Mesendoderm (in vitro differentiated cells): ENCODE measurements at regions not wholly inside any gene's neighbourhood (a gene's known extent, or its start where the extent isn't known, plus 50 kb on each side); places are given as distances from the start of the nearest gene placed in this dataset.
A peak's percentile ranks its signal among the peaks of the same experiment; 100 is the strongest.
"Not testable (repeated sequence)": the region's sequence is repeated elsewhere in the genome, so short reads cannot be mapped to it uniquely, and the experiment has no call there.

Experiments used
- DNase-seq: peaks from one replicate; pipeline ENCODE4 v3.0.0; 2013
- H2AK5ac ChIP-seq: 2 replicates; pipeline ENCODE4 v1.6.1; 2013; ENCODE audit warnings: low read length, inconsistent platforms
- H2BK120ac ChIP-seq: 2 replicates; pipeline ENCODE4 v1.6.1; 2013; ENCODE audit warnings: low read depth, mild to moderate bottlenecking, low read length, moderate library complexity, mixed read lengths
- H2BK15ac ChIP-seq: replicated peaks from 2 replicates; pipeline ENCODE4 v1.6.1; 2013; ENCODE audit warnings: low read depth, mild to moderate bottlenecking, moderate library complexity
- H2BK5ac ChIP-seq: 2 replicates; pipeline ENCODE4 v1.6.1; 2013; ENCODE audit warnings: low read length, inconsistent platforms
- H3K18ac ChIP-seq: 2 replicates; pipeline ENCODE4 v1.6.1; 2013; ENCODE audit warnings: mild to moderate bottlenecking, low read length, mixed read lengths
- H3K23ac ChIP-seq: one replicate; pipeline ENCODE4 v1.6.1; 2013; ENCODE audit warnings: low read length
- H3K27ac ChIP-seq: 2 replicates; pipeline ENCODE4 v1.5.1; 2013; ENCODE audit warnings: low read depth, mild to moderate bottlenecking, inconsistent platforms, low read length, moderate library complexity
- H3K27me3 ChIP-seq: 2 replicates; pipeline ENCODE4 v1.6.1; 2013; ENCODE audit warnings: low read length, control low read depth, mild to moderate bottlenecking, inconsistent platforms; ENCODE audit not compliant: insufficient read depth, poor library complexity
- H3K36me3 ChIP-seq: 2 replicates; pipeline ENCODE4 v1.6.1; 2013; ENCODE audit warnings: low read length, inconsistent platforms; ENCODE audit not compliant: control insufficient read depth, insufficient read depth
- H3K4ac ChIP-seq: one replicate; pipeline ENCODE4 v1.6.1; 2013; ENCODE audit warnings: low read depth, mild to moderate bottlenecking, low read length, moderate library complexity
- H3K4me1 ChIP-seq: 2 replicates; pipeline ENCODE4 v1.6.1; 2013; ENCODE audit warnings: low read depth, low read length, inconsistent platforms; ENCODE audit not compliant: control insufficient read depth
- H3K4me2 ChIP-seq: 2 replicates; pipeline ENCODE4 v1.6.1; 2013; ENCODE audit warnings: low read length
- H3K4me3 ChIP-seq: 2 replicates; pipeline ENCODE4 v1.5.1; 2013; ENCODE audit warnings: mild to moderate bottlenecking, low read length
- H3K56ac ChIP-seq: one replicate; pipeline ENCODE4 v1.6.1; 2013; ENCODE audit warnings: low read length
- H3K79me1 ChIP-seq: 2 replicates; pipeline ENCODE4 v1.6.1; 2013; ENCODE audit warnings: low read length, inconsistent platforms
- H3K79me2 ChIP-seq: 2 replicates; pipeline ENCODE4 v1.6.1; 2013; ENCODE audit warnings: mild to moderate bottlenecking, low read length; ENCODE audit not compliant: control insufficient read depth, insufficient read depth
- H3K9ac ChIP-seq: 2 replicates; pipeline ENCODE4 v1.6.1; 2013; ENCODE audit warnings: low read length, inconsistent platforms
- H4K5ac ChIP-seq: one replicate; pipeline ENCODE4 v1.6.1; 2013; ENCODE audit warnings: low read length
- H4K8ac ChIP-seq: one replicate; pipeline ENCODE4 v1.6.1; 2013; ENCODE audit warnings: low read depth, mild to moderate bottlenecking, control low read depth, low read length, moderate library complexity
- WGBS: extraction: QIAGEN DNeasy Blood & Tissue Kit; methylation state at CpG from one replicate; pipeline ENCODE4 v1.1.7; 2013; ENCODE audit warnings: low lambda C conversion rate, missing lambda C conversion rate; ENCODE audit not compliant: insufficient coverage; ENCODE audit errors: extremely low coverage; 5-methylcytosine and 5-hydroxymethylcytosine counted together

DNA sequence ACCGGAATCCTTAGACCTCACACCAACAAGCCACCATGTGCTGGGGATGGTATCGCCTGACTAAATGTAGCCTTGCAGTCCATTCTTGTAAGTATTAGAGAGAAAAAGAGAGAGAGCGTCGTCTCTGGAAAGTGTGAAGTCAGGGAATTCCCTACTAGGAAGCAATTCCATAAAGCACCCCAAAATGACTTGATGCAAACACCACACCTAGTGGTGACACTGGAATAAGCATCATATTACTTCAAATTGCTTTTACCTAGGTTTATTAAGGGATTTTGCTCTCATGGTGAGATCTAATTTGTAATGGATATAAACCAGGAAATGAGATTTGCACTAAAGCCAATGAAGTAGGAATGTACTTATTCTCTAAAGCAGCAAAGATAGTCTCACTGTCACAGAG lies 111.4 kb upstream of the METTL9 start:
- no CpG with 5 or more reads among the region's 4 CpGs for WGBS
- not testable (repeated sequence) for DNase-seq

GRCh38 chr16:21499046-21499445 lies 100.3 kb upstream of the METTL9 start:
- not testable (repeated sequence) for H3K18ac ChIP-seq, H3K9ac ChIP-seq, H3K36me3 ChIP-seq, H3K4me1 ChIP-seq, H2BK5ac ChIP-seq, H3K27ac ChIP-seq, H3K79me2 ChIP-seq, DNase-seq, H3K56ac ChIP-seq, H3K27me3 ChIP-seq, H2AK5ac ChIP-seq, H3K23ac ChIP-seq, H3K4me3 ChIP-seq, H4K8ac ChIP-seq, H3K79me1 ChIP-seq, H2BK120ac ChIP-seq, H3K4ac ChIP-seq, H2BK15ac ChIP-seq, H3K4me2 ChIP-seq, H4K5ac ChIP-seq
- no CpG with 5 or more reads among the region's 9 CpGs for WGBS

More for the DNA sequence above, 111.4 kb upstream of the METTL9 start:
- H3K27ac ChIP-seq, H3K27me3 ChIP-seq, H2AK5ac ChIP-seq, H4K5ac ChIP-seq, H3K4ac ChIP-seq, H3K18ac ChIP-seq, H2BK15ac ChIP-seq, H3K9ac ChIP-seq, H2BK5ac ChIP-seq, H3K79me1 ChIP-seq, H3K23ac ChIP-seq, H4K8ac ChIP-seq, H3K56ac ChIP-seq, H3K79me2 ChIP-seq, H3K4me2 ChIP-seq, H3K36me3 ChIP-seq, H2BK120ac ChIP-seq, H3K4me1 ChIP-seq, H3K4me3 ChIP-seq: not testable (repeated sequence)

- not testable (repeated sequence) for H2AK5ac ChIP-seq, H3K4me1 ChIP-seq, H3K23ac ChIP-seq, H3K56ac ChIP-seq, H3K4me2 ChIP-seq, H3K4ac ChIP-seq, H3K9ac ChIP-seq, H3K36me3 ChIP-seq, H3K79me1 ChIP-seq, H4K5ac ChIP-seq, H2BK15ac ChIP-seq, H2BK120ac ChIP-seq, H2BK5ac ChIP-seq, H4K8ac ChIP-seq, H3K4me3 ChIP-seq, H3K27me3 ChIP-seq
- no CpG with 5 or more reads among the region's 51 CpGs for WGBS
- Histone ChIP-seq H3K79me2 (peaks cover 15% of the 10 kb centered on the region), H3K18ac (peak overlapping the region; percentile 62), H3K27ac (peak overlapping the region; percentile 97)
- peak; percentile 70 for DNase-seq
Measured at GRCh38 chr16:21501223-21501868, 98.0 kb upstream of the METTL9 start.

- Histone ChIP-seq H3K4me1 (no peaks in the 10 kb centered on the region), H4K5ac (no peak overlapping the region), H3K4ac (no peak overlapping the region), H3K56ac (peak overlapping the region; percentile 96), H3K79me1 (no peaks in the 10 kb centered on the region), H2AK5ac (no peak overlapping the region), H3K36me3 (no peaks in the 10 kb centered on the region), H3K23ac (peak overlapping the region; percentile 66), H3K27ac (peak overlapping the region; percentile 97), H3K79me2 (peaks cover 19% of the 10 kb centered on the region), H3K18ac (peak overlapping the region; percentile 62), H3K9ac (peak overlapping the region; percentile 91), H2BK15ac (no peak overlapping the region), H3K4me3 (peak overlapping the region; percentile 62), H2BK5ac (no peak overlapping the region), H2BK120ac (no peak overlapping the region), H3K27me3 (no peaks in the 10 kb centered on the region), H3K4me2 (peak overlapping the region; percentile 71), H4K8ac (no peak overlapping the region)
- DNase-seq: peak; percentile 98
- no CpG with 5 or more reads among the region's 91 CpGs for WGBS
Measured at GRCh38 chr16:21501869-21502667, 97.3 kb upstream of the METTL9 start.

DNA sequence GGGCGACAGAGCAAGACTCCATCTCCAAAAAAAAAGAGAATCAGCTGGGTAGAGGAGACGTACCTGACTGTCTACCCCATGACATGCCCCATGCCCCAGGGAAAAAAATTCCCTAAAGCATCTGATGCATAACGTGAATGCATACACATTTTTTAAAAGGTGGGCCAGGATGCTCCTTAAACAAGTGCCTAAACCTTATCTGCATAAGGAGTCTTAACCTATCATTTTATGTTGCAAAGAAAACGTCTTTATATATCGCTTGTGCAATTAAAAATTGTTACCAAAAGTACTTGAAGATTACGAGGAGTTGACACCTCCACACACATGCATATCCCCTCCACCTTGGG lies 95.8 kb upstream of the METTL9 start:
- not testable (repeated sequence) for H3K27me3 ChIP-seq, DNase-seq, H2BK120ac ChIP-seq, H3K4ac ChIP-seq, H4K5ac ChIP-seq, H2AK5ac ChIP-seq, H3K4me3 ChIP-seq, H4K8ac ChIP-seq, H3K4me1 ChIP-seq, H3K56ac ChIP-seq, H3K27ac ChIP-seq, H2BK5ac ChIP-seq, H3K79me1 ChIP-seq, H2BK15ac ChIP-seq, H3K9ac ChIP-seq, H3K36me3 ChIP-seq, H3K18ac ChIP-seq, H3K4me2 ChIP-seq, H3K23ac ChIP-seq
- no CpG with 5 or more reads among the region's 6 CpGs for WGBS
- H3K79me2 ChIP-seq: peaks cover 34% of the 10 kb centered on the region
